ENCODE measurements at regions not wholly inside any gene's neighbourhood (a gene's known extent, or its start where the extent isn't known, plus 50 kb on each side); places are given as distances from the start of the nearest gene placed in this dataset.

DNA sequence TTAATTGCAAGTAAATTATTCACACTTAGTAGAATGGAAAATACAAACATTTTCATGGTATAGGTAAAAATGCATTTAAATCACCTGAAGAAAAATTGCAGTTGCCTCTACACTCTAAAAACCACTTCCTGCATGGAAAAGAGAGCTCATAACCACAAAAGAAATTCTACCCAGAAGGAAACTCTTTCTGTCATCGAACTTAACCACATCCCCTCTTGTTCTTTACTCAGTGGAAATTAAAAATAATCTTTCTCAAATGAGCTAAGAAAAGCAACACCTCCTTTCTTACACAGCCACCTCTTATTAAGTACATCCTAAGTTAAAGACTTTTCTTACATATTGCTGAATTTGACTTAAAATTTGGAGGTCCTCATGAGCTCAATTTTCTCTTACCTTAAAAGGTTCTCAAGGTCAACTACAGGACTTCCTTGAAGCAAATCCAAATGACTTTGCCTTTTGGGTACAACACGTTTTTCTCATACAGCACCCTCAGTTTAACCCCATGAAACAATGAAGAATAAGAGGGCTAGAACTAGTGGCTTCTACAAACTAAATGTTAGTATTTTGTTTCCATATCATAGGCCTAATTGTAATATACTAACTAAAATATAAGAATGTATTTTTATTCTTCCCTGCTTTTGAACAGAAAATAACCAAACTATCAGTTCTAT, 109.1 kb upstream of the CRIM1 start:
- H3K36me3 ChIP-seq = no peaks in the 10 kb centered on the region
- H3K9me3 ChIP-seq = no peaks in the 10 kb centered on the region
- H3K4me3 ChIP-seq = no peak overlapping the region
- no peak overlapping the region for H3K27ac ChIP-seq
- TF ChIP-seq, protein P1, sequence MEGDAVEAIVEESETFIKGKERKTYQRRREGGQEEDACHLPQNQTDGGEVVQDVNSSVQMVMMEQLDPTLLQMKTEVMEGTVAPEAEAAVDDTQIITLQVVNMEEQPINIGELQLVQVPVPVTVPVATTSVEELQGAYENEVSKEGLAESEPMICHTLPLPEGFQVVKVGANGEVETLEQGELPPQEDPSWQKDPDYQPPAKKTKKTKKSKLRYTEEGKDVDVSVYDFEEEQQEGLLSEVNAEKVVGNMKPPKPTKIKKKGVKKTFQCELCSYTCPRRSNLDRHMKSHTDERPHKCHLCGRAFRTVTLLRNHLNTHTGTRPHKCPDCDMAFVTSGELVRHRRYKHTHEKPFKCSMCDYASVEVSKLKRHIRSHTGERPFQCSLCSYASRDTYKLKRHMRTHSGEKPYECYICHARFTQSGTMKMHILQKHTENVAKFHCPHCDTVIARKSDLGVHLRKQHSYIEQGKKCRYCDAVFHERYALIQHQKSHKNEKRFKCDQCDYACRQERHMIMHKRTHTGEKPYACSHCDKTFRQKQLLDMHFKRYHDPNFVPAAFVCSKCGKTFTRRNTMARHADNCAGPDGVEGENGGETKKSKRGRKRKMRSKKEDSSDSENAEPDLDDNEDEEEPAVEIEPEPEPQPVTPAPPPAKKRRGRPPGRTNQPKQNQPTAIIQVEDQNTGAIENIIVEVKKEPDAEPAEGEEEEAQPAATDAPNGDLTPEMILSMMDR (IDR thresholded peaks at IDR 0.05) = no peak
- no peak for TF ChIP-seq POLR2A (IDR thresholded peaks at IDR 0.05)
- DNase-seq (no peak), ATAC-seq (no peak)
- WGBS (ENCODE audit: insufficient coverage, low coverage, low lambda C conversion rate, missing lambda C conversion rate) = 12% methylated on average over 2 of the region's 2 CpGs
- no peaks in the 10 kb centered on the region for H3K4me1 ChIP-seq
- intact Hi-C loops (cut with DNase I) = no loop called here
- no peaks in the 10 kb centered on the region for H3K27me3 ChIP-seq

DNA sequence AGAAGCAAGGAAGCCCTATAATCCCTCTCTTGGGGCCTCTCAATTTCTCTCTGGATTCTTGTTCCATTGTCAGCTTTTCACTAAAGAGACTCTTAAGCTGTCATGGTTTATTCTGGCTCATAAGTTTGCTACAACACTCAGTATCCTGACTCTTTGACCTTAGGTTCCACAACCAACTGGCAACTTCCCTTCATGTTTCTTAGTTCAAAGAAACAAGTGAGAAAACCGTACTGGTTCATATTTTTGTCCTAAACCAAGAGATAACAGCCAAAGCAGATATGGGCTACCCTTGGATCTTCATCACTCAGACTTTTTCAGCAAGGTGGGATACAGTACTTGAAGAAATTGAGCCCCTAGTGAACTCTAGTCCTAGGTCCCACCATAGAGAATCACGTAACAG, 109.9 kb upstream of the CRIM1 start:
- no peak for DNase-seq
- Histone ChIP-seq H3K36me3 (no peaks in the 10 kb centered on the region), H3K4me1 (no peaks in the 10 kb centered on the region), H3K27me3 (no peaks in the 10 kb centered on the region), H3K4me3 (no peak overlapping the region), H3K9me3 (no peaks in the 10 kb centered on the region), H3K27ac (no peak overlapping the region)
- no peak for ATAC-seq
- intact Hi-C loops (cut with DNase I) = no loop called here
- TF ChIP-seq, protein P1 (IDR thresholded peaks at IDR 0.05) = no peak
- TF ChIP-seq POLR2A (IDR thresholded peaks at IDR 0.05) = no peak
- WGBS (ENCODE audit: insufficient coverage, low coverage, low lambda C conversion rate, missing lambda C conversion rate) = 19% methylated on average over 2 of the region's 2 CpGs

DNA sequence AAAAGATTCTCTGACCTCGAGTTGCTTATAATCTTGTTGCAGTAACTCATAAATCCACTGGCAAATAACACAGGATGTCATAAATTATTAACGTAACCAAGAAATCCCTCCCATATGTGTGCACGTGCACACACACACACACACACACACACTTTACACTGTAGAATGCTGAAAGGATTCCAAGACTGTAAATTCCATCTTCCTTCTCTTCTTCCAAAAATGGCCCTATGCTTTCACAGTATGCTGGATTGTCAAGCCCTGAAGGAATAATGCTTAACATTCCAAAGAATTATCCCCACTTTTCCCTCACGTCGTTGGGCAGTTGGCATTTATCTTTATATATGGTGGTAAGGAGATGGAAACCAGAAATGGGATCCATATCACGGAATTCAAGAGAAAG, 117.5 kb upstream of the CRIM1 start:
- Histone ChIP-seq H3K36me3 (no peaks in the 10 kb centered on the region), H3K4me3 (no peak overlapping the region), H3K4me1 (no peaks in the 10 kb centered on the region), H3K27ac (no peak overlapping the region), H3K27me3 (no peaks in the 10 kb centered on the region), H3K9me3 (no peaks in the 10 kb centered on the region)
- ATAC-seq (no peak), DNase-seq (no peak)
- WGBS (ENCODE audit: insufficient coverage, low coverage, low lambda C conversion rate, missing lambda C conversion rate) = 38% methylated on average over 6 of the region's 6 CpGs
- no peak for TF ChIP-seq POLR2A (IDR thresholded peaks at IDR 0.05)
- intact Hi-C loops (cut with DNase I) = no loop called here

DNA sequence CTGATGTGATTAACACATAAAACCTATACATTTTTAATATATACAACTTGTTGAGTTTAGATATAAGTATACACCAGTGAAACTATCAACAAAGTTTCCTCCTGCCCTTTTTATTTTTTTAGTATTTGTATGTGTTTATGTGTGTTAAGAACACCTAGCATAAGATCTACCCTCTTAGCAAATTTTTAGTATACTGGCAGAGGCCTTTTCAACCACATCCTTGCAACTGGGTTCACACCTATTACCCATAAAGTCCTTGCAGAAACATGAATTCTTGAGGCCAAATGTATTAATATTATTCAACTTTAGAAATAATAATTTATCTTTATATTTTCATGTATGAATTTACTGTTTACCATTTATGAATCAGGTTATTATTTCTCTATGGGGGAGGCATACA, 119.7 kb upstream of the CRIM1 start:
- H3K36me3 ChIP-seq = no peaks in the 10 kb centered on the region
- DNase-seq (no peak), ATAC-seq (peak in 1 of 4 donors; percentile 27)
- no peak overlapping the region for H3K27ac ChIP-seq
- TF ChIP-seq POLR2A (IDR thresholded peaks at IDR 0.05) = no peak
- TF ChIP-seq, protein P1 (IDR thresholded peaks at IDR 0.05) = no peak
- H3K4me3 ChIP-seq = no peak overlapping the region
- no peaks in the 10 kb centered on the region for H3K4me1 ChIP-seq
- no peaks in the 10 kb centered on the region for H3K27me3 ChIP-seq
- intact Hi-C loops (cut with DNase I) = no loop called here
- H3K9me3 ChIP-seq = no peaks in the 10 kb centered on the region

DNA sequence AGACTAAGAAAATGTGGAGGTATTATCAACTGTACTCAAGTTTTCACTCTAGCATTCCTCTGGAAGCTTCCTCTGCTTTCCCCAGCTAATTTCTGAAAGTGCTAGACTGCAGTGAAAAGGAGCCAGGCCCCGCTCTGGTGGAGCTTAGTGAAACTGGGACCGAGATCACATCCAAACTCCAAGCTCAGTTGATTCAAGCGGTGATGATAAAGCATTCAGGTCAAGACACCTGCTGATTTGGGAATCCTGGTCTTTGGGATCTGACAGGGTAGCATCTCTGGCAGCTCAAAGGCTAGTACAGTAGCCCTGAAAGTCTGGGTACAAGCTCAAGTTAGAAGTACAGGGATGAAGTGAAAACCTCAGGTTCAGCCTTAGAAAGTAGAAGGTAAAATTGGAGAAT, 120.2 kb upstream of the CRIM1 start:
- Histone ChIP-seq H3K27me3 (no peaks in the 10 kb centered on the region), H3K27ac (no peak overlapping the region), H3K4me1 (no peaks in the 10 kb centered on the region), H3K36me3 (no peaks in the 10 kb centered on the region), H3K4me3 (no peak overlapping the region), H3K9me3 (no peaks in the 10 kb centered on the region)
- DNase-seq (no peak), ATAC-seq (no peak)
- intact Hi-C loops (cut with DNase I) = no loop called here
- no peak for TF ChIP-seq POLR2A (IDR thresholded peaks at IDR 0.05)
- TF ChIP-seq, protein P1 (IDR thresholded peaks at IDR 0.05) = no peak
- WGBS (ENCODE audit: insufficient coverage, low coverage, low lambda C conversion rate, missing lambda C conversion rate) = 63% methylated on average over 1 of the region's 3 CpGs

Data from right lobe of liver (tissue), 6 donors.